Brain pericyte (primary cell): ENCODE measurements at regions not wholly inside any gene's neighbourhood (a gene's known extent, or its start where the extent isn't known, plus 50 kb on each side); places are given as distances from the start of the nearest gene placed in this dataset.

Source experiments
- DNase-seq: peaks from one replicate; pipeline ENCODE4 v3.0.0-alpha.2; 2012; ENCODE audit warnings: low read depth, low spot score

DNA sequence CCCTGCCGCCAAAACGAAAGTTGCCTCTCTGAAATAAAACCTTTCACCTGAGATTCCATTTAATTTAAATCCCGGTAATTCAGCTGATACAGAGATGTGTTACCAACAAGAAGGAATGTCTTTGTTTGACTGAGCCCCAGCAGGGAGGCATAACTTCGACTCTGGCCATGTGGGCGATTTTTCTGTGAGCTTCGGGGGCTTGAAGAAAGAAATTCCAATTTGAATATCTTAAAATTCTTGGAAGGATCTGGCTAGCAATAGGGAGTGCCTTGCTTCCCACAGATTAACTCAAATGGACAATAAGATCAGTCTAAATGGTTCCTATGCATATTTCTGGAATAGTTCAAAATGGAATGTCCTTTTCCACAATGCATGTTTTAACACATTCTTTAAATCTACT, 252.5 kb upstream of the TMPO start:
- DNase-seq: no peak

DNA sequence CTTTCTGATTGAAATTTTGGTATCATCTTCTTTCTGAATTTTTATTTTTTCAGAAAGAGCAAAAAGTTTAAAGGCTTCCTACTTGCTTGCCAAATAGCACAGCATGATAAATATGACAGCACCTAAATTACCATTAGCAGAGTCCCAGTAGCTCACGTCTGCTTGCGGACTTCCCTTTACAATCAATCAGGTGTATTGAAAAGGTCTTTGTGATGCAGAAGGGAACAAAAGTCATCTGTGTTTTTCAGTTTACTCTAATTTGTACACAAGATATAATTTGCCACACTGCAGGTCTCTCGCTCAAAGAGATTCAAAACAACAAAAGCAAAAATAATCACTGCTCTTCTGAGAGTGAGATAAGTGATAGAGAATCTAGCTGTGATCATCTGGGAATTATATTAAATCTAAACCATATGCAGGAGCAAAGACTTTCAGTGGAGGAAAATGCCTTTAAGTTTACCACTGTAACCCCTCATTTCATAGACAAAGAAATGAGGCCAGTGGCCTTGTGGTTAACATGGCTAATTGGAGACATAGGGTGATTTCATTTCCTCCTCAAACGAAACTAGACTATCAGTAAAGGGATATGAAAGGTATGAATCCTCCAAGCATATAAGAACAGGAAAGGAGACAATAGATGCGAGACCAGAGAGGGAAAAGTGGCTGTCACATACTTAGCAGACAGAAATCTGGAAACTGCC, 240.8 kb upstream of the TMPO start:
- DNase-seq: no peak

DNA sequence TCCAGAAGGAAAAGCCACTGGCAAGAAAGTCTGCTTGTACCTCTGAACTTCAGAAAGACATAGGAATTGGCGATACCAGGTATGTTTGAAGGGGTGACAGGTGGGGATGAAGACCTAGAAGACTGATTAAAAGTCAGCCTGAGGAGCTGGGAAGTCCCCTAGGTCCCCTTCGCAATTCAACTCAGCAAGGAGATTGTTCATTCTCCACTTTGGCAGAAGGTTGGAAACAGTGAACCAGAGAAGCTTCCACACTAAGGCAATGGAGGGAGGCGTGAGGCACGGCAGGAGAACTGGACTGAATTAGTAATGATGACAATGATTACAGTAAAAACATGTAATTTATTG, 240.3 kb upstream of the TMPO start:
- DNase-seq: no peak

DNA sequence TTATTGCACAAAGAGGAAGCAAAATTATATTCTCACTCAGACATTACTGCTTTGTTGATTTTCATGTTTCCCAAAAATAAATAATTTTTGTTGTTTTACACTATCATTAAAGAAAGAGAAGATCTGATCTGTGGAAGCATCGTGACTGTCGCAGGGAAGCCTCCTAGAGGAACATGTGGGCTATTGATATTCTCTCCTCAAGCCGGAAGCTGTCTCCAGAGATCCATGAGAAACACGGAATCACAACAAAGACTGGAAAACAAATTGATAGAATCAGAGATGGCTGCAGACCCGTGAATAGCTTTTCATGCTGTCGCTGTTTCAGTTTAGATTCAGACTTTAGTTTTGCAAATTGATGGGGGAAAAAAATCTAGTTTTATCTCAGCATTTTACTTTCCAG, 235.2 kb upstream of the TMPO start:
- DNase-seq: no peak

DNA sequence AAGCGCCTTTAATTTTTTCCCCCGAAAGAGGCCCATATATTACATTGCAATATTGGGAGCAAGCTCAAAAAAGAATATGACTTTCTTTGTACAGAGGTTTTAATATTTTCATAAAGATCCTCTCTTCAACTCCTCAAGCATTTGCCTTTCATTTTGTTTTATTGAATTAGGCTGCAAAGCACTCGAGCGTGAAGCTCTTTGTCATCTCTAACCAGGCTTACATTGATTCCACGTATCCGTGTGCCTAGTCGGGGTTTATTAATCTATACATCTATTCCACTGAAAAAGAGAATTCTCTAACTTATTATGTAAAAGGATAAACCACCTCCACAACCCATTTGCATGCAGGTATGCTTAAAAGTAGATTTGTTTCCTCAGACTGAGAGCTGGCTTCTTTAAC, 234.8 kb upstream of the TMPO start:
- DNase-seq: no peak

DNA sequence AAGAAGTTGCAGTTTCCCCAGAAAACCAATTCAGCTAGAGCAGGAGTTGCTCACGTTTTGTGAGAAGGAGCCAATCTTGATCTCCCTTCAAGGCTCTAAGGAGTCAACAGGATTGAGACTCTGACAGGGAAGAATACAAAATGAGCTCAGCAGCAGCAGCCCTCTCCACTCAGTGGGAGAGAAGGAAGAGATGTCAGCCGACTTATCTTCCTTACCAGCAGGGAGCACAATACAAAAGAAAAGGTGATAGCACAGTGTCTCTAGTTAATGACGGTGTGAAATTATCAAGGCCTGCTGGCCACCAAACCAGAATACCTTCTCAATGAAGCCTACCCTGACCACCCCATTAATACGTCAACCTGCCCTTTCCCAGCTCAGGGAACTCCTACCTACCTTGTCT, 223.6 kb upstream of the TMPO start:
- no peak for DNase-seq

DNA sequence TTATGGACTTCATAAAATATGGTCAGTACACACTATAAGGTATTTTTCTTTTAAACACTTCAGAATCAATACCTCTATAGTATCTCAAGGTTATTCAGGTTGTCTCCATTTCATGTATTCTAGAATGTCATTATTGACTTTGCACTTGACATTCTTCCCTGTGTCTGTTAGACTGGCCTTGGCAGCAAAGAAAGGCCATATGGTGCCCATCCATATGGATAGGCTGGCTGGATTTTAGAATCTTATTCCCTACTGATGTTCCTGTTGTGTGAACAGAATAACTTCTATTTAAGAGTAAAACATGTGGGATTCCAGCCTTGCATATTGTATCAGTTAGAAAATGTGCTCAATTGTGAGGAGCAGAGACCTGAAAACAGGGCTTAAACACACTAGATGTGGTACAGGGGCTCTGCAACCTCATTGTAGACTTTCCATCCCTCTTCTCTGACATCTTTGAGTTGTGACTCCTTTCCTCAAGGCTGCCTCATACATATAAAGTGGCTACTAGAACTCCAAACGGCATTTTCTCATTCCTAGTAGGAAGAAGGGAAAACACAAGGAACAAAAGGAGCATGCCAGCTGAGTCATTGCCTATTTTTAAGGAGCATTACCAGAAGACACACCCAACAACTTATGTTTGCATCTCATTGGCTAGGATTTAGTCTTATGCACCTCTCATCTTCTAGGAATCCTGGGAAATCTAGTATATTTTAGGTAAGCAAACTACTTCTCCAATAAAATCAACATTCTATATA, 221.2 kb upstream of the TMPO start:
- no peak for DNase-seq

DNA sequence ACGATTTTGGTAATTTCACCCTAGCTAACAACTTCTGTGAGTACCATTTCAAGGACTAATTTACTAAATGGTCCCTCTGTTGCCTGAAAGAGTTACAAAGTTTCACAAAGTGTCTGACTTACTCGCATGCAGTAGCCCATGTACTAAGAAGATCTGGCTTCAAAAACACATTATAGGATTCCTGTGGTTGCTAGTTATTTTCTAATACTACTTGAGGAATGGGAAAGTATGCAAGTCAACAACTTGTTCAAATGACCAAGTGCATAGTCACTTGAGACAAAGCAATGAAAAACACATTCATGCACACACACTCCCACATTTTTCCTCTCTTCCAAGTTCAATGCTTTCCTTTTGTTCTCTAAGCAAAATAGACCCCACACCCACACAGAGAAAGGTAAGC, 219.7 kb upstream of the TMPO start:
- DNase-seq: no peak

DNA sequence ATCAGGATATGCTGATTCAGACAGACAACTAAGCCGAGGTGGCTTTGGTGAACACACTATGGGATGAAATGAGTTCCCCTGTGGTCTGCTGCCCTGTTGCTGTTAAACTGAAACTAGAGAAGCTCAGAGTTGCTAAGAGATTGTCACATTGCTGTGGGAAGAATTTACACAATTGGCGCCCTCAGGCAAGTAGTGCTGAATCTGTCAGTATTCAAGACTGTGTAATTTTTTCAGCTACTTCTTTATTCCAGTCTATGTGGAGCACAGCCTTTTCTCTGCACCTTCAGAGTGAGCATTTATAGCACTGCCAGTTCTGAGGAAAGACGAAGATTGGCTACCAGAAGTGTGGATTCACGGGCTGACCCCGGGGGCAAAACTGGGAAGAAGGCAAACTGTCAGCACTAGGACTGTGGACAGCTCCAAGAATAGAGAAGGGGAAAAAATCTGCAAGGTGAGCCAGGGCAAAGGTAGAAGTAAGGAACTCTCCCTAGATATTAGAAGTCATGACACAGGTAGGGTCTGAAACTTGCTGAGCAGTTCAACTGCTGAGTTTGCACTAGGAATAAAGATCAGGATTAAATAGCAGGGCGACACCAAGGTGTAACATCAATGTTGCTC, 218.8 kb upstream of the TMPO start:
- no peak for DNase-seq

DNA sequence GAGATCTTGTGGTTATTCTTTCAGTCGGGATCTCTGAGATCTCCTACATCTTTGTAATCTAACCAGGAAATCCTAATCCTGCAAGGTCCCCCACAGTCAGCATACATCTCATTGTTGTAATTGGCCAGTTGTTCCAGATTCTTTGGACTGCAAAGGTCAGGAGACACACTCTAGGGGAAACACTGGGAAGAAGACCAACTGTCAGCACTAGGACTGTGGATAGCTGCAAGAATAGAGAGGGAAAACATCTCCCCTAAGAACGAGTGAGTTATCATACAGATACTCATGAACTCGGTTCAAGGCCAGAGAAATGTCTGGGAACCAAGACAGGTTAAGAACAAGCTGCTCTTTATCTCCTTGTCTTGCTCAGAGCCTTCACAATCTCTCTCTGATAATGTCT, 217.9 kb upstream of the TMPO start:
- DNase-seq: no peak

DNA sequence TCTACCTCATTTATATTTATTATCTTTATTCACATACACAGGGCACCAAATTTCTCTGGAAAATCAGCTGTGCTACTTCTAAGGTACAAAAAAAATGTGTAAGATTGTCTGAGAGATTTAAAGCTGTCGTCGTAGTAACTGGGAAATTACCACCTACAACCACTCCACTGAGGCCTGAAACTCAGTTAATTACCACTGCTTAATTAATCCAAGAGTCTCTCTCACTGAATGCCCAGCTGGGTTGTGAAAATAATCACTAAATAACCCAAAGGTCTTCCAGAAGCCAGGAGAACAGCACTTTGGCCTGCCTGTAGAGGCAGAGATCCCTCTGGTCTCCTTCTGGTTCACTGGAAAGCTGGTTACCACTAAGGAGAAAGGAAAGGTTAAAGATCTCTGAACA, 207.2 kb upstream of the TMPO start:
- no peak for DNase-seq

DNA sequence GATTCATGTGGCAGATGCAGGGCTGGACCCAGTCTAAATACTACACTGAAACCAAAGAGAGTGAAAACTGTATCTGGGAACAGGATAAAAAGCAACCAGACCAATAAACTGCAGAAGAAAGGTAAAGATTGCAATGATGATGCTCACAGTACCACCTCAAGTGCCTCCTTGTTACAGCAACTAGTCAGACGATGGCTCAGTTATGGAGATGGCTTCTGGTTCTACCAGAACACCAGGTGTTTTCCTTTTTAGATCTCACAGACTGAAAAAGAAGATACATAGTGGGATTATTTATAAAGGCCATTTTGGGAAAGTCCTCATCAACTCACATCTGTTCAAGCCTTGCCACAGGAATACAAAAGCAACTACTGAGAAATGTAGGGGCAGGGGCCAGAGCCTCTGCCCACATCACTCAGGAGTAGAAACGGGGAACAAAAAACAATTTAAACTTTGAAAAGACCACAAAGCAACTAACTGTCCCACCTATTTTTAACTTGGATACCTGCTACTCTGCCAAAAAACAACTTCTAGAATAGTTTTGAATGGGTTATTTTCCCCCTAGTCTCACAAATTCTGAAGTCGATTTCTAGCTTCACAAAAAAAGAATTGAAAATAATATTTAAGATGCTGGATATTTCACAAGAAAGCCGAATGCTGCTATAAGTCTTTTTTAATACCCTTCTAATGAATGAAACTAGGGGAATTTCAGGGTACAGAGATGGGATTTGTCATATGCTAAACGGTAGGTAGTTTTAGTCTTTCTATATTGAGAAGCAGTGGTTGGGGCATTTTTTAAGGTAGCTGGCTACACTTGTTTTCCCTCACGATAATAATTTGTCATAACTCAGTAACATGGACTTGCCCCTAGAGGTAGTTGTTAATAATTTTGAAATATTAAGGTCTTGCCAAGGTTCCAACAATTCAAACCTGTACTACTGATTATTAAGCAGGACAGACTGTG, 197.2 kb upstream of the TMPO start:
- DNase-seq: no peak

DNA sequence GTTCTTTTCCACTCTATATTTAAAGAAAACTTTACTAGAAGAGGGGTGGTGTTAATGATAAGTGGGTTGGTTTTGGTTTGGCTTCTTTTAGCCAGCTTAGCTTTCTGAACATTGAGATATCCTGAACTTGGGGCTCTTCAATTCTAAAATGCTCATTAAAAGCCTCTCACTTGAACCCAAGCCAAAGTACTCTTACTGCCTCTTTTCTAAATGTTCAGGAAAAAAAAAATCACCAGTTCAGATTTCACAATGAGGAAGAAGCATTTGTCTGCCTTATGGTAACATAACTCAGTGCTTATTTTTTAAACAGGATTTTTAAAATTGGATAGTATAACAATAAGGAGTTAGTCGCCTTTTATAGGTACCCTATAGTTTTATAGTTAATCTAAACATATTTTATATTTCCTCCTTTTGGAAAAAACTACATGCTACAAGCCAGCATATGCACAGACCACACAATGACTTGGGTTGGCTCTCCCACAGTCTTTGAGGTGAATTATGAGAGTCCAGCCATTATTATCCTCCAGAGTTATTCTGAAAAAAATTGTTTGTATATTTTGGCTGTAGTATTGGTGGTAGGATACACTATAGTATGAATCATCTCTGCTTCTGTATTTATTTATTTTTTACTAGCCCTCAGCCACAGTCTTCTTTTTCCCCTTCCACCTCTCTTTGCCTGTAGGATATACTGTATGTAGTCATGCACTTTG, 195.5 kb upstream of the TMPO start:
- no peak for DNase-seq

DNA sequence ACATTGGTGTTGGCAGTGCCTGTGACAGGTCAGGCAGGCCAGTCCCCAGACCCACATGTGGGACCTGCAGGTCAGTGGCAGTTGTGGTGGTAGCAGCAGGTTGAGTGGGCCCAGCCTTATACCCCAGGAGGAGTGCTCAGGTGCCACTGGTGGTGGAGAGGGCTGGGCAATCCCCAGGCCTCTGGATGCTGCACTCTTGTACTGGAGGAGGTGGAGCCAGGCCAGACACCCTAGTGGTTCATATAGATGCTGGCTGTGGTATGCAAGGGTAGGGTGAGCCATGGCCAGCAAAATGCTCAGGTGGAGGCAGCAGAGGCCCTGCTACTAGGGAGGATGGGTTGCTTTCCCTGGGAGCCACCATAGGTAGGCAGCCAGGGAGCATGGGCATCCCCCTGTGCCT, 190.4 kb upstream of the TMPO start:
- no peak for DNase-seq

DNA sequence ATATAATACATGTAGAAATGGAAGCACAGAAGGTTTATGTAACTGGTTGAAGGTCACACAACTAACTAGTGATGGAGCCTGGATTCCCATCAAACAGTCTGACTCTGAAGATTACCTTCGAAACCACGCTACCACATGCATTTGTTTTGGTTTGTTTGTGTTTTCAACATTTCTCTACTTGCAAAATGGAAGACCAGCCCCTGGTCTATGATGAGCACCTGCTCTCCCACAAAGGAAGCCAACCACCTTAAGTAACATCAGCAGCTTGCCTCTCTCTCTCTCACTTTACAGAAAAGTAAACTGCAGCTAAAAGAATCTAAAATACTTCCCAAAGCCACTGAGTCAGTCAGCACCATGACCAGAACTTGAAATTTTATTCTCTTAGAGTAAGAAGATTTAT, 186.9 kb upstream of the TMPO start:
- DNase-seq: no peak

DNA sequence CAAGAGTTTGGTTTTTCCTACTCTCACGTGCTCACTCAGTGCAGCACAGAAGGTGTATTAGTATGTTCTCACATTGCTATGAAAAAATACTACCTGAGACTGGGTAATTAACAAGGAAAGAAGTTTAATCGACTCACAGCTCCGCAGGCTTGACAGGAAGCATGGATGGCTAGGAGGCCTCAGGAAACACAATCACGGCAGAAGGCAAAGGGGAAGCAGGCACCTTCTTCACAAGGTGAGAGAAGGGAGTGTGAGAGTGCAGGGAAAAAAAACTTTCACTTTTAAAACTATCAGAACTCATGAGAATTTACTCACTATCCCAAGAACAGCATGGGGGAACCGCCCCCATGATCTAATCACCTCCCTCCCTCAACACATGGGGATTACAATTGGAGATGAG, 185.8 kb upstream of the TMPO start:
- DNase-seq: no peak

DNA sequence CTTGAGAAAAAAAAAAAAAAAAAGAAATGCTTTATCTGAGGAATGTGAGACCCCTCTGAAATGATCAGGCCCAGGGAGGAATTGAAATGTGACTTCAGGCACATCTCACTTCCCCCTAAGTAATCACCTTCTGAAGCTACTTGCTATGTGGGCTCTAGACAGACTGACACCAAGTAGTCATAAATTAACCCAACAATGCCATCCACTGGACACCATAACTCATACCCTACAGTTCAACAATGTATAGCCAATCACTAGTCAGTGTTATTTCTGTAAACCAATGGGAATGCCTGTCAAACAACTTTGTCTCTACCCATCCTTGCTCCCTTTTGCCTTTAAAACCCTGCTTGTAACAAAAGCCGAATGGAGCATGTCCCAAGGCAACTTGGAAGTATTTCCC, 182.7 kb upstream of the TMPO start:
- DNase-seq: no peak

DNA sequence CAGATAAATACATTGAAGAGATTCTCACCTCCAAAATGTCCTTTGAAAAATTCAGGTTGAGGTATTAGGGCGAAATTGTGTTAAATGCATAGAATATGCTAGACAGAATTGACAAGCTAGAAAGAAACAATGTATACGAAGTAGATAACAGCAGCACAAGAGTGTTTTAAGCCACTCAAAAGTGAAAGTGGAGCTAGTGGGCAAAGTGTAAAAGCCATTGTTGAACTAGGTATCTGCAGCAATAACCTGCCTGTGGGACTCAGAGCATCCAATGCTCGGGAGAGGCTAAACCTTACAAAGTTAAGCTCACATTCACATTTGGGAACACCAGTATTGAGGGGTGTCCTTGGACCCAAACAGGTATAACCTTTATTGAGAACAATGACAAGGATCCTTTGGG, 180.6 kb upstream of the TMPO start:
- no peak for DNase-seq

DNA sequence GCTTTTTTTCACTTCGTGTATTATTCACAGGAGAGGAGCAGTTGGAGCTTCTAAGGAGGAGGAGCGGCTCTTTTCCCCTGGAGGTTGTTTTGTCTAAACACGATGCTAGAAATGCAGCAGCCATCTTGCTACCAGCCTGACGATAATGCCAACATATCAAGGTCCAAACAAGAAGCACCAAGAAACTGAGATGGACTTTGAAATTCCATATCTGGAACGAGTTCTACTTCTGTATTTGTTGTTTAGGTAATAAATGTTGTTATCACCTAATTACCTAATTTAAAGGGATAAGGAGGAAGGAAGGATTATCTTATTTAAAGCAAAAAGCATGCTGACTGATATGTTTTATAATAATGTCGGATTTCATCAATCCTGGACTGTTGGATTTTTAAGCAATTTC, 174.4 kb upstream of the TMPO start:
- DNase-seq: no peak

DNA sequence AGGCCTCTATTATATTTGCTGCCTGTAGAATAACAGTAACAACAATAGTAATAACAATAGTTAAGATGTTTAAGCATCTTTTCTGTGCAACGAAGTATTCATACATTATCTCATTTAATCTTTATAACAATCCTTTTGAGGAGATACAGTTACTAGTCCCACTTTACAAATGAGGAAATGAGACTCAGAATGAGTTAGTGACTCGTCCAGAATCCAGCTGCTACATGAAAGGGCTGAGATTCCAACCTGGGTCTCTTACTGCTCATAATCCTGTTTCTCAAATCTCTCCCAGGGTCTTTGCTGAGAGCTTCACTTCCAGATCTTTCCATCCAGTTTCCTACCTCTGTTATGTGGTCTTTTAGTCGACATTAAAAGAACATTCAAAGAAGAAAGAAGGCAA, 173.7 kb upstream of the TMPO start:
- DNase-seq: no peak

DNA sequence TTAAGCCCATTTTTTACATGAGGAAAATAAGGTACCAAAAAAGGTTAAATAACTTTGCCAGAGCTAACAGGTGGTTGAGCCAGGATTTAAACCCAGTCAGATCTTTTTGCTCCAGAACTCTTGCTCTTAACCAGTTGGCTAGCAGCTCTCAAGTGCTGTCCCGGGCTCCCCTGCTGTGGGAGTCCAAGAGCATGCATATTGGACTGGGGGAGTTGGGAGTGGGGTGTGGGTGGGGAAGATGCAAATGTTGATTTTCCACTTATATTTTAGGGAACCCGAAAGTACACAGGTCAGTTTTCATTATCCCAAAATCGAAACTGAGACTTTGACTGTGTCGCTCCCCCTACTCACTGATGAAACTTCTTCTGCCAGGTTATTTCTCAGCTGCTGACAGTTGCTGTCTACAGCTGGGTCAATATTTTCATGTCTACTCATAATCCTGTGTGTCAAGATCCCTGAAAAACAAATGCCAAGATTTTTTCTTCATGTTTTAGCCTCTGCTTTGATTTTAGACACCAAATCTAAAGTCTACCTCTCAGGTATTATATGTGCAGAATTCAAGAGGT, 172.3 kb upstream of the TMPO start:
- DNase-seq: no peak
